Activated T-cell treated with anti-CD3 and anti-CD28 coated beads, Interleukin-2, amount 50 U/mL, for 4 hours (primary cell): ENCODE measurements at regions not wholly inside any gene's neighbourhood (a gene's known extent, or its start where the extent isn't known, plus 50 kb on each side); places are given as distances from the start of the nearest gene placed in this dataset.

Experiments
- ATAC-seq, 2 donors: fragments of 200-7000 bp; cut with Tn5 transposase; one replicate each; pipeline ENCODE4 v1.10.0; 2021
- DNase-seq: peaks from one replicate; pipeline ENCODE4 v3.0.0-alpha.2; 2020
- H3K27me3 Mint-ChIP-seq: one replicate; pipeline ENCODE4 v1.8.0; 2021; ENCODE audit warnings: low read depth, mixed read lengths
- H3K36me3 Mint-ChIP-seq: one replicate; pipeline ENCODE4 v1.8.0; 2022; ENCODE audit warnings: mixed read lengths; ENCODE audit not compliant: insufficient read depth
- H3K4me1 Mint-ChIP-seq: one replicate; pipeline ENCODE4 v1.8.0; 2021; ENCODE audit warnings: low read depth, mixed read lengths
- H3K4me3 Mint-ChIP-seq: one replicate; pipeline ENCODE4 v1.8.0; 2021; ENCODE audit warnings: mild to moderate bottlenecking, moderate library complexity, mixed read lengths
- H3K9me3 Mint-ChIP-seq: one replicate; pipeline ENCODE4 v1.8.0; 2021; ENCODE audit warnings: mixed read lengths

GRCh38 chr13:107252021-107252420 is 684.1 kb upstream of the ARGLU1 start:
- no peaks in the 10 kb centered on the region for H3K4me1 Mint-ChIP-seq
- H3K36me3 Mint-ChIP-seq: no peaks in the 10 kb centered on the region
- no peak for DNase-seq
- no peak for ATAC-seq
- no peaks in the 10 kb centered on the region for H3K27me3 Mint-ChIP-seq
- no peaks in the 10 kb centered on the region for H3K9me3 Mint-ChIP-seq
- H3K4me3 Mint-ChIP-seq: no peak overlapping the region

GRCh38 chr13:107251341-107251740 is 683.4 kb upstream of the ARGLU1 start:
- no peaks in the 10 kb centered on the region for H3K9me3 Mint-ChIP-seq
- H3K27me3 Mint-ChIP-seq: no peaks in the 10 kb centered on the region
- DNase-seq (no peak), ATAC-seq (no peak)
- no peak overlapping the region for H3K4me3 Mint-ChIP-seq
- H3K36me3 Mint-ChIP-seq: no peaks in the 10 kb centered on the region
- H3K4me1 Mint-ChIP-seq: no peaks in the 10 kb centered on the region

- H3K4me1 Mint-ChIP-seq: no peaks in the 10 kb centered on the region
- H3K27me3 Mint-ChIP-seq: no peaks in the 10 kb centered on the region
- no peak overlapping the region for H3K4me3 Mint-ChIP-seq
- DNase-seq (no peak), ATAC-seq (no peak)
- H3K36me3 Mint-ChIP-seq: no peaks in the 10 kb centered on the region
- H3K9me3 Mint-ChIP-seq: no peaks in the 10 kb centered on the region
Measured at GRCh38 chr13:107250628-107251027, 682.7 kb upstream of the ARGLU1 start.

GRCh38 chr13:107244241-107244640 is 676.3 kb upstream of the ARGLU1 start:
- Mint-ChIP-seq H3K9me3 (no peaks in the 10 kb centered on the region), H3K4me3 (no peak overlapping the region), H3K36me3 (no peaks in the 10 kb centered on the region), H3K4me1 (no peaks in the 10 kb centered on the region), H3K27me3 (no peaks in the 10 kb centered on the region)
- ATAC-seq: no peak
- no peak for DNase-seq

GRCh38 chr13:107242138-107242537 is 674.2 kb upstream of the ARGLU1 start:
- Mint-ChIP-seq H3K4me3 (no peak overlapping the region), H3K36me3 (no peaks in the 10 kb centered on the region), H3K4me1 (no peaks in the 10 kb centered on the region), H3K27me3 (no peaks in the 10 kb centered on the region), H3K9me3 (no peaks in the 10 kb centered on the region)
- no peak for DNase-seq
- no peak for ATAC-seq

GRCh38 chr13:107241381-107241780 is 673.4 kb upstream of the ARGLU1 start:
- no peaks in the 10 kb centered on the region for H3K27me3 Mint-ChIP-seq
- H3K36me3 Mint-ChIP-seq: no peaks in the 10 kb centered on the region
- DNase-seq (no peak), ATAC-seq (no peak)
- H3K9me3 Mint-ChIP-seq: no peaks in the 10 kb centered on the region
- no peaks in the 10 kb centered on the region for H3K4me1 Mint-ChIP-seq
- no peak overlapping the region for H3K4me3 Mint-ChIP-seq

- DNase-seq (no peak), ATAC-seq (no peak)
- H3K9me3 Mint-ChIP-seq: no peaks in the 10 kb centered on the region
- H3K4me3 Mint-ChIP-seq: no peak overlapping the region
- no peaks in the 10 kb centered on the region for H3K36me3 Mint-ChIP-seq
- no peaks in the 10 kb centered on the region for H3K27me3 Mint-ChIP-seq
- no peaks in the 10 kb centered on the region for H3K4me1 Mint-ChIP-seq
Measured at GRCh38 chr13:107239213-107239612, 671.3 kb upstream of the ARGLU1 start.

GRCh38 chr13:107238262-107238981 is 670.5 kb upstream of the ARGLU1 start:
- DNase-seq (no peak), ATAC-seq (no peak)
- Mint-ChIP-seq H3K9me3 (no peaks in the 10 kb centered on the region), H3K4me1 (no peaks in the 10 kb centered on the region), H3K27me3 (no peaks in the 10 kb centered on the region), H3K4me3 (no peak overlapping the region), H3K36me3 (no peaks in the 10 kb centered on the region)

GRCh38 chr13:107234319-107235073 is 666.6 kb upstream of the ARGLU1 start:
- no peaks in the 10 kb centered on the region for H3K9me3 Mint-ChIP-seq
- DNase-seq (no peak), ATAC-seq (no peak)
- no peaks in the 10 kb centered on the region for H3K36me3 Mint-ChIP-seq
- H3K27me3 Mint-ChIP-seq: no peaks in the 10 kb centered on the region
- H3K4me3 Mint-ChIP-seq: no peak overlapping the region
- no peaks in the 10 kb centered on the region for H3K4me1 Mint-ChIP-seq

- Mint-ChIP-seq H3K27me3 (no peaks in the 10 kb centered on the region), H3K9me3 (no peaks in the 10 kb centered on the region), H3K4me1 (no peaks in the 10 kb centered on the region), H3K36me3 (no peaks in the 10 kb centered on the region), H3K4me3 (no peak overlapping the region)
- ATAC-seq (no peak), DNase-seq (no peak)
Measured at GRCh38 chr13:107233541-107233940, 665.6 kb upstream of the ARGLU1 start.

GRCh38 chr13:107231944-107232343 is 664.0 kb upstream of the ARGLU1 start:
- no peak for ATAC-seq
- no peak overlapping the region for H3K4me3 Mint-ChIP-seq
- DNase-seq: no peak
- no peaks in the 10 kb centered on the region for H3K36me3 Mint-ChIP-seq
- H3K27me3 Mint-ChIP-seq: no peaks in the 10 kb centered on the region
- no peaks in the 10 kb centered on the region for H3K9me3 Mint-ChIP-seq
- H3K4me1 Mint-ChIP-seq: no peaks in the 10 kb centered on the region

- ATAC-seq (no peak), DNase-seq (no peak)
- Mint-ChIP-seq H3K27me3 (no peaks in the 10 kb centered on the region), H3K9me3 (no peaks in the 10 kb centered on the region), H3K36me3 (no peaks in the 10 kb centered on the region), H3K4me1 (no peaks in the 10 kb centered on the region), H3K4me3 (no peak overlapping the region)
Measured at GRCh38 chr13:107223867-107224266, 655.9 kb upstream of the ARGLU1 start.

GRCh38 chr13:107222597-107222996 is 654.7 kb upstream of the ARGLU1 start:
- ATAC-seq (no peak), DNase-seq (no peak)
- H3K36me3 Mint-ChIP-seq: no peaks in the 10 kb centered on the region

GRCh38 chr13:107220245-107220644 is 652.3 kb upstream of the ARGLU1 start:
- no peaks in the 10 kb centered on the region for H3K27me3 Mint-ChIP-seq
- H3K36me3 Mint-ChIP-seq: no peaks in the 10 kb centered on the region
- H3K4me3 Mint-ChIP-seq: no peak overlapping the region
- no peaks in the 10 kb centered on the region for H3K4me1 Mint-ChIP-seq
- peaks cover 3% of the 10 kb centered on the region for H3K9me3 Mint-ChIP-seq
- ATAC-seq (no peak), DNase-seq (no peak)

More at GRCh38 chr13:107222597-107222996, 654.7 kb upstream of the ARGLU1 start:
- Mint-ChIP-seq H3K27me3 (no peaks in the 10 kb centered on the region), H3K4me3 (no peak overlapping the region), H3K4me1 (no peaks in the 10 kb centered on the region), H3K9me3 (peaks cover 3% of the 10 kb centered on the region)

- H3K9me3 Mint-ChIP-seq: peaks cover 3% of the 10 kb centered on the region
- H3K4me1 Mint-ChIP-seq: no peaks in the 10 kb centered on the region
- no peaks in the 10 kb centered on the region for H3K36me3 Mint-ChIP-seq
- no peaks in the 10 kb centered on the region for H3K27me3 Mint-ChIP-seq
- ATAC-seq (no peak), DNase-seq (no peak)
- no peak overlapping the region for H3K4me3 Mint-ChIP-seq
Measured at GRCh38 chr13:107217251-107217650, 649.3 kb upstream of the ARGLU1 start.
